ENCODE measurements at regions not wholly inside any gene's neighbourhood (a gene's known extent, or its start where the extent isn't known, plus 50 kb on each side); places are given as distances from the start of the nearest gene placed in this dataset.
"Not testable (repeated sequence)": the region's sequence is repeated elsewhere in the genome, so short reads cannot be mapped to it uniquely, and the experiment has no call there.

GRCh38 chr3:655824-656223 is 437.0 kb upstream of the CNTN6 start:
- DNase-seq: no peak

GRCh38 chr3:661356-661755 is 431.5 kb upstream of the CNTN6 start:
- DNase-seq: no peak

GRCh38 chr3:674116-674515 is 418.7 kb upstream of the CNTN6 start:
- DNase-seq: no peak

- DNase-seq: no peak
These were observed 417.0 kb upstream of the CNTN6 start for GRCh38 chr3:675846-676245.

GRCh38 chr3:683770-684169 is 409.1 kb upstream of the CNTN6 start:
- no peak for DNase-seq

GRCh38 chr3:690770-691169 is 402.1 kb upstream of the CNTN6 start:
- DNase-seq: no peak

- no peak for DNase-seq
These were observed 392.3 kb upstream of the CNTN6 start for GRCh38 chr3:700514-700913.

GRCh38 chr3:707041-707440 is 385.8 kb upstream of the CNTN6 start:
- no peak for DNase-seq

GRCh38 chr3:713006-713621 is 379.7 kb upstream of the CNTN6 start:
- no peak for DNase-seq

- no peak for DNase-seq
These were observed 378.7 kb upstream of the CNTN6 start for GRCh38 chr3:713947-714620.

- no peak for DNase-seq
These were observed 371.7 kb upstream of the CNTN6 start for GRCh38 chr3:721086-721485.

GRCh38 chr3:732326-732928 is 360.4 kb upstream of the CNTN6 start:
- no peak for DNase-seq

GRCh38 chr3:733313-733712 is 359.5 kb upstream of the CNTN6 start:
- no peak for DNase-seq

GRCh38 chr3:757711-758110 is 335.1 kb upstream of the CNTN6 start:
- no peak for DNase-seq

- DNase-seq: no peak
These were observed 333.7 kb upstream of the CNTN6 start for GRCh38 chr3:759106-759505.

GRCh38 chr3:773433-773832 is 319.4 kb upstream of the CNTN6 start:
- not testable (repeated sequence) for DNase-seq

GRCh38 chr3:775178-775880 is 317.5 kb upstream of the CNTN6 start:
- no peak for DNase-seq

GRCh38 chr3:780505-780904 is 312.3 kb upstream of the CNTN6 start:
- no peak for DNase-seq

- no peak for DNase-seq
These were observed 301.4 kb upstream of the CNTN6 start for GRCh38 chr3:791442-791841.

- DNase-seq: no peak
These were observed 300.2 kb upstream of the CNTN6 start for GRCh38 chr3:792630-793029.

GRCh38 chr3:804211-804610 is 288.6 kb upstream of the CNTN6 start:
- no peak for DNase-seq

GRCh38 chr3:805326-805725 is 287.5 kb upstream of the CNTN6 start:
- DNase-seq: no peak

- DNase-seq: no peak
These were observed 286.8 kb upstream of the CNTN6 start for GRCh38 chr3:806006-806405.
